ENCODE measurements at regions not wholly inside any gene's neighbourhood (a gene's known extent, or its start where the extent isn't known, plus 50 kb on each side); places are given as distances from the start of the nearest gene placed in this dataset.

- intact Hi-C loops (cut with DNase I), result no loop called here
These were observed 928.1 kb downstream of the TBC1D22A start for GRCh38 chr22:47690586-47690985.

GRCh38 chr22:47690166-47690565 lies 927.7 kb downstream of the TBC1D22A start:
- TF ChIP-seq CTCF (IDR thresholded peaks at IDR 0.05), result no peak
- H3K4me3 ChIP-seq, result no peak overlapping the region
- 86 to 100% (median 95%) methylated on average over 2 of the region's 2 CpGs for WGBS, 3 donors
- H3K36me3 ChIP-seq (ENCODE audit: insufficient read depth in 1 of 2, low read depth in 1 of 2), result no peaks in the 10 kb centered on the region
- no peak overlapping the region for H3K27ac ChIP-seq
- no peaks in the 10 kb centered on the region for H3K9me3 ChIP-seq
- no peak for ATAC-seq
- H3K4me1 ChIP-seq, result no peaks in the 10 kb centered on the region
- intact Hi-C loops (cut with DNase I), result no loop called here
- H3K27me3 ChIP-seq (ENCODE audit: insufficient read depth in 3 of 3, low read length in 2 of 3), result no peaks in the 10 kb centered on the region
- DNase-seq, result no peak

More at GRCh38 chr22:47690586-47690985, 928.1 kb downstream of the TBC1D22A start:
- H3K36me3 ChIP-seq (ENCODE audit: insufficient read depth in 1 of 2, low read depth in 1 of 2), result no peaks in the 10 kb centered on the region
- no peak overlapping the region for H3K27ac ChIP-seq
- H3K4me1 ChIP-seq, result no peaks in the 10 kb centered on the region
- no peaks in the 10 kb centered on the region for H3K9me3 ChIP-seq
- ATAC-seq, result no peak
- no peak for TF ChIP-seq CTCF (IDR thresholded peaks at IDR 0.05)
- DNase-seq, result no peak
- no peaks in the 10 kb centered on the region for H3K27me3 ChIP-seq (ENCODE audit: insufficient read depth in 3 of 3, low read length in 2 of 3)
- WGBS, 3 donors, result 86 to 95% (median 86%) methylated on average over 4 of the region's 4 CpGs
- no peak overlapping the region for H3K4me3 ChIP-seq

- Histone ChIP-seq H3K9me3 (no peaks in the 10 kb centered on the region), H3K4me3 (no peak overlapping the region), H3K36me3 (ENCODE audit: insufficient read depth in 1 of 2, low read depth in 1 of 2) (no peaks in the 10 kb centered on the region), H3K27ac (no peak overlapping the region), H3K27me3 (ENCODE audit: insufficient read depth in 3 of 3, low read length in 2 of 3) (no peaks in the 10 kb centered on the region), H3K4me1 (no peaks in the 10 kb centered on the region)
- DNase-seq (no peak), ATAC-seq (no peak)
- 84 to 90% (median 88%) methylated on average over 4 of the region's 4 CpGs for WGBS, 3 donors
- intact Hi-C loops (cut with DNase I), result no loop called here
- no peak for TF ChIP-seq CTCF (IDR thresholded peaks at IDR 0.05)
These were observed 925.3 kb downstream of the TBC1D22A start for GRCh38 chr22:47687776-47688175.

GRCh38 chr22:47687346-47687655 lies 924.9 kb downstream of the TBC1D22A start:
- 87 to 91% (median 89%) methylated on average over 5 of the region's 5 CpGs for WGBS, 3 donors
- no peak overlapping the region for H3K4me3 ChIP-seq
- no peaks in the 10 kb centered on the region for H3K9me3 ChIP-seq
- no peaks in the 10 kb centered on the region for H3K27me3 ChIP-seq (ENCODE audit: insufficient read depth in 3 of 3, low read length in 2 of 3)
- ATAC-seq, result no peak
- DNase-seq, result no peak
- TF ChIP-seq CTCF (IDR thresholded peaks at IDR 0.05), result no peak
- no peaks in the 10 kb centered on the region for H3K4me1 ChIP-seq
- H3K27ac ChIP-seq, result no peak overlapping the region
- H3K36me3 ChIP-seq (ENCODE audit: insufficient read depth in 1 of 2, low read depth in 1 of 2), result no peaks in the 10 kb centered on the region
- intact Hi-C loops (cut with DNase I), result no loop called here

- no peak for TF ChIP-seq CTCF (IDR thresholded peaks at IDR 0.05)
- Histone ChIP-seq H3K4me3 (no peak overlapping the region), H3K27ac (no peak overlapping the region), H3K36me3 (ENCODE audit: insufficient read depth in 1 of 2, low read depth in 1 of 2) (no peaks in the 10 kb centered on the region), H3K9me3 (no peaks in the 10 kb centered on the region), H3K4me1 (no peaks in the 10 kb centered on the region), H3K27me3 (ENCODE audit: insufficient read depth in 3 of 3, low read length in 2 of 3) (no peaks in the 10 kb centered on the region)
- DNase-seq (no peak), ATAC-seq (no peak)
- intact Hi-C loops (cut with DNase I), result no loop called here
- WGBS, 3 donors, result 82 to 86% (median 83%) methylated on average over 11 of the region's 11 CpGs
These were observed 924.3 kb downstream of the TBC1D22A start for GRCh38 chr22:47686594-47687345.

All from psoas muscle (tissue), 7 donors.